DOHH2 (cell line): ENCODE measurements at regions not wholly inside any gene's neighbourhood (a gene's known extent, or its start where the extent isn't known, plus 50 kb on each side); places are given as distances from the start of the nearest gene placed in this dataset.
"Not testable (repeated sequence)": the region's sequence is repeated elsewhere in the genome, so short reads cannot be mapped to it uniquely, and the experiment has no call there.

Experiments used
- H3F3A ChIP-seq: fragments of 200-600 bp; sonication (generic), shearing (Covaris generic); 2 replicates; pipeline ENCODE4 v1.6.0; 2016; ENCODE audit warnings: antibody characterized with exemption, mild to moderate bottlenecking; ENCODE audit not compliant: control insufficient read depth, insufficient read depth
- H3K27ac ChIP-seq: fragments of 200-600 bp; sonication (generic); 2 replicates; pipeline ENCODE4 v1.5.1; 2014; ENCODE audit warnings: low read depth, mild to moderate bottlenecking, low read length, moderate library complexity
- H3K27me3 ChIP-seq: fragments of 200-600 bp; sonication (generic); 2 replicates; pipeline ENCODE4 v1.6.1; 2014; ENCODE audit warnings: mild to moderate bottlenecking, low read length, mixed read lengths; ENCODE audit not compliant: control insufficient read depth
- H3K36me3 ChIP-seq: fragments of 200-600 bp; sonication (generic); 2 replicates; pipeline ENCODE4 v1.6.1; 2014; ENCODE audit warnings: mild to moderate bottlenecking, low read length, moderate library complexity, mixed read lengths; ENCODE audit not compliant: control insufficient read depth
- H3K4me1 ChIP-seq: fragments of 200-600 bp; sonication (generic); 2 replicates; pipeline ENCODE4 v1.6.1; 2014; ENCODE audit warnings: mild to moderate bottlenecking, low read length, mixed read lengths; ENCODE audit not compliant: control insufficient read depth
- H3K4me2 ChIP-seq: fragments of 200-600 bp; sonication (generic); 2 replicates; pipeline ENCODE4 v1.6.0; 2014; ENCODE audit warnings: mild to moderate bottlenecking, low read length, moderate library complexity
- H3K4me3 ChIP-seq: fragments of 200-600 bp; sonication (generic); 2 replicates; pipeline ENCODE4 v1.5.1; 2014; ENCODE audit warnings: mild to moderate bottlenecking, low read length, mixed read lengths
- H3K79me2 ChIP-seq: fragments of 200-600 bp; sonication (generic); 2 replicates; pipeline ENCODE4 v1.6.1; 2014; ENCODE audit warnings: mild to moderate bottlenecking, low read length, mixed read lengths; ENCODE audit not compliant: control insufficient read depth
- H3K9me2 ChIP-seq: fragments of 200-600 bp; sonication (generic); replicated peaks from 2 replicates; pipeline ENCODE4 v1.6.1; 2014; ENCODE audit warnings: mild to moderate bottlenecking, low read length, mixed read lengths; ENCODE audit not compliant: control insufficient read depth
- H3K9me3 ChIP-seq: fragments of 200-600 bp; sonication (generic); 2 replicates; pipeline ENCODE4 v1.6.1; 2014; ENCODE audit warnings: antibody characterized with exemption, low read length, mixed read lengths; ENCODE audit not compliant: control insufficient read depth, insufficient read depth
- H4K20me1 ChIP-seq: fragments of 200-600 bp; sonication (generic); 2 replicates; pipeline ENCODE4 v1.6.0; 2014; ENCODE audit warnings: low read depth, mild to moderate bottlenecking, antibody characterized with exemption, low read length, moderate library complexity; ENCODE audit not compliant: control insufficient read depth, insufficient read depth
- CTCF ChIP-seq: fragments of 200-600 bp; sonication (generic); IDR thresholded peaks from one replicate; pipeline ENCODE4 v1.5.1; 2014; ENCODE audit warnings: antibody characterized with exemption, mild to moderate bottlenecking, low read depth, low read length; ENCODE audit not compliant: poor library complexity, severe bottlenecking
- EZH2phosphoT487 ChIP-seq: fragments of 200-600 bp; sonication (generic); IDR thresholded peaks from 2 replicates; pipeline ENCODE4 v1.6.1; 2017; ENCODE audit warnings: borderline replicate concordance, mild to moderate bottlenecking, antibody characterized with exemption, low read length, moderate library complexity, mixed read lengths

- Histone ChIP-seq H3K4me3 (no peak overlapping the region), H3K27ac (no peak overlapping the region), H3K9me2 (no peaks in the 10 kb centered on the region), H3K36me3 (no peaks in the 10 kb centered on the region), H3K9me3 (no peaks in the 10 kb centered on the region), H3K4me1 (no peaks in the 10 kb centered on the region), H4K20me1 (no peaks in the 10 kb centered on the region), H3K4me2 (no peak overlapping the region), H3F3A (no peaks in the 10 kb centered on the region), H3K79me2 (no peaks in the 10 kb centered on the region), H3K27me3 (no peaks in the 10 kb centered on the region)
- no peak for TF ChIP-seq EZH2phosphoT487
- TF ChIP-seq CTCF, result no peak
Measured at GRCh38 chrX:1836683-1837082, 221.8 kb downstream of the ASMT start.

GRCh38 chrX:1841746-1842145, 226.9 kb downstream of the ASMT start:
- no peaks in the 10 kb centered on the region for H3K9me3 ChIP-seq
- H3K4me2 ChIP-seq, result no peak overlapping the region
- no peaks in the 10 kb centered on the region for H3K4me1 ChIP-seq
- H3K4me3 ChIP-seq, result no peak overlapping the region
- no peaks in the 10 kb centered on the region for H3K27me3 ChIP-seq
- H4K20me1 ChIP-seq, result no peaks in the 10 kb centered on the region
- no peaks in the 10 kb centered on the region for H3K79me2 ChIP-seq
- no peaks in the 10 kb centered on the region for H3K36me3 ChIP-seq
- H3K9me2 ChIP-seq, result no peaks in the 10 kb centered on the region
- TF ChIP-seq CTCF, result no peak
- no peak for TF ChIP-seq EZH2phosphoT487
- no peaks in the 10 kb centered on the region for H3F3A ChIP-seq
- H3K27ac ChIP-seq, result no peak overlapping the region

- not testable (repeated sequence) for H3K9me3 ChIP-seq
Measured at GRCh38 chrX:1847000-1847399, 232.1 kb downstream of the ASMT start.

GRCh38 chrX:1847790-1848189, 232.9 kb downstream of the ASMT start:
- not testable (repeated sequence) for H3K27me3 ChIP-seq, H4K20me1 ChIP-seq, H3K4me3 ChIP-seq, H3K9me3 ChIP-seq, H3K4me2 ChIP-seq, H3K27ac ChIP-seq, H3K9me2 ChIP-seq, H3K36me3 ChIP-seq, H3K79me2 ChIP-seq, H3K4me1 ChIP-seq, H3F3A ChIP-seq

More at GRCh38 chrX:1847000-1847399, 232.1 kb downstream of the ASMT start:
- not testable (repeated sequence) for H3F3A ChIP-seq, H3K4me2 ChIP-seq, H3K4me1 ChIP-seq, H3K79me2 ChIP-seq, H3K27ac ChIP-seq, H3K9me2 ChIP-seq, H3K27me3 ChIP-seq, H4K20me1 ChIP-seq, H3K4me3 ChIP-seq, H3K36me3 ChIP-seq

- no peak overlapping the region for H3K27ac ChIP-seq
Measured at GRCh38 chrX:1851527-1851926, 236.7 kb downstream of the ASMT start.

More at GRCh38 chrX:1851527-1851926, 236.7 kb downstream of the ASMT start:
- Histone ChIP-seq H3K4me3 (no peak overlapping the region), H3K9me2 (no peaks in the 10 kb centered on the region), H3K4me2 (no peak overlapping the region), H3F3A (no peaks in the 10 kb centered on the region), H3K79me2 (no peaks in the 10 kb centered on the region), H3K27me3 (no peaks in the 10 kb centered on the region), H3K4me1 (no peaks in the 10 kb centered on the region), H3K9me3 (no peaks in the 10 kb centered on the region), H3K36me3 (no peaks in the 10 kb centered on the region), H4K20me1 (no peaks in the 10 kb centered on the region)
- TF ChIP-seq CTCF (no peak), EZH2phosphoT487 (no peak)
